Skin of body (tissue), 1 donor: ENCODE measurements at regions not wholly inside any gene's neighbourhood (a gene's known extent, or its start where the extent isn't known, plus 50 kb on each side); places are given as distances from the start of the nearest gene placed in this dataset.

Experiments used
- DNase-seq: peaks from one replicate; lab custom pipeline; 2025; lab: John Stamatoyannopoulos, UW

GRCh38 chr3:193754719-193755118 lies 161.7 kb downstream of the OPA1 start:
- no peak for DNase-seq

GRCh38 chr3:193756536-193756935 lies 163.5 kb downstream of the OPA1 start:
- no peak for DNase-seq

GRCh38 chr3:193757457-193757856 lies 164.4 kb downstream of the OPA1 start:
- DNase-seq = peak; percentile 11

- DNase-seq = no peak
These were observed 169.0 kb downstream of the OPA1 start for GRCh38 chr3:193761969-193762368.

- DNase-seq = no peak
These were observed 169.6 kb downstream of the OPA1 start for GRCh38 chr3:193762657-193763056.

DNA sequence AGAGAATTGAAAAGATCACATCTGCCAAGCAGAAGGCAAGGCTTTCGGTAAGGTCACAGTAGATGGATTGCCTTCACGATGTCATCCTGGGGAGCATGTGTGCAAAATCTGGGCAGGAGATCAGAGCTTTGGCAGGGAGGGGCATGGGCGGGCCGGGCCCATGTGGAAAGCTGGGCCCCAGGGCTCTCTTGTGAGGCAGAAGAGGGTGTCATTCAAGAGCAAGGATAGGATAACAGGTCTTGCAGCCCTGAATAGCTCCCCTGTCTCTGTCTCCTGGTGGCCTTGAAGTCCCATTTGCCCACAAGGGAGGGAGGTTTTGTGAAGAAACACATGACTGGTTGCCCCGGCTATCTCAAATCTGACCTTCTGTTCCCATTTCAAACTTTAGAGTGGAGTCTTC lies 172.0 kb downstream of the OPA1 start:
- peak; percentile 80 for DNase-seq

GRCh38 chr3:193767353-193768069 lies 174.5 kb downstream of the OPA1 start:
- no peak for DNase-seq

GRCh38 chr3:193768070-193768394 lies 175.0 kb downstream of the OPA1 start:
- peak; percentile 11 for DNase-seq

DNA sequence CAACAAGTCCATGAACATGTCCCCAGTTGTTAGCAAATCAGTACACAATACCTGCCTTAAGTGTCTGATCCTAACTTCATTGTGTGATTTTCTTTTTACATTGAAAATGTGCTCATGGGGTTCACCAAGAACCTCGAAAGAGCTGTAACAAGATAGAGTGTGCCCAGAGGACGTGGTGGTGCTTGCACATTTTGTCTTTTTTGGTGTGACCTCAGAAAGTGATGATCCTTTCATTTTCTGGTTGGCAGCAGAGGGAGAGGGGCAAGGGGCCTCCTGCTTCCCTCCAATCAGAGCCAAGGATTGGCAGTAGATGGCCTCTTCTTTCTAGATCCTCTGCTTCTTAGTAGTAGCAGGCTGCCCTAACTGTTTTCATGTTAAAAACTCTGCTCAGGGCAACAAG lies 176.4 kb downstream of the OPA1 start:
- DNase-seq = no peak

DNA sequence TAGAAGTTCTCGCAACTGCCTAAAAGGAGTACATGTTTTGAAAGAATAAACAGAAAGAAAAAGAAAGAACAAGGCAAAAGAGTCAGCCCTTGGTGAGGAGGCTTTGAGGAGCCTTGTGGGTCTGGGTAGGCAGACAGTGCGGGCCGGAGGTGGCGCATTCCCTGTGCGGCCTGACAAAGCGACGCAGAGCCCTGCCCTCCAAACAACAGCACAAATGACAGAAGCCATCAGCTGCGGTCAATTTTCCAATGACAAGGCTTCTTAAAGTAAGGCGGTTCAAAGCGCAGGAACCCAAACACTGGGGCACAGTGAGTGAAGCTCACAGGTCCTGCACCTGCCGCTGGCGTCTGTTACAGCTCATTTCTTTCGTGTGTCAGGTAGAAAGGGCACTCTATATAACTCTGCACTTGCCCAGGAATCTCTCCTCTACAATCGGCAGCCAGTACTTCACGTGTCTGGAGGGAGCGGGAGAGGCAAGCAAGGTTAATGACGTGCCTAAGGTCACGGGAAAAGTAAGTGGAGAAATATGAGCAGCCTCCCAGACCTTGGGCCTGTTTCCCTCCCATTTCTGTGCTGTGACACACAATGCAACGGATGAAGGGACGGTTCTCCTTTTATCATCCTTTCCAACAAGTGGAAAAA lies 178.1 kb downstream of the OPA1 start:
- DNase-seq = no peak

DNA sequence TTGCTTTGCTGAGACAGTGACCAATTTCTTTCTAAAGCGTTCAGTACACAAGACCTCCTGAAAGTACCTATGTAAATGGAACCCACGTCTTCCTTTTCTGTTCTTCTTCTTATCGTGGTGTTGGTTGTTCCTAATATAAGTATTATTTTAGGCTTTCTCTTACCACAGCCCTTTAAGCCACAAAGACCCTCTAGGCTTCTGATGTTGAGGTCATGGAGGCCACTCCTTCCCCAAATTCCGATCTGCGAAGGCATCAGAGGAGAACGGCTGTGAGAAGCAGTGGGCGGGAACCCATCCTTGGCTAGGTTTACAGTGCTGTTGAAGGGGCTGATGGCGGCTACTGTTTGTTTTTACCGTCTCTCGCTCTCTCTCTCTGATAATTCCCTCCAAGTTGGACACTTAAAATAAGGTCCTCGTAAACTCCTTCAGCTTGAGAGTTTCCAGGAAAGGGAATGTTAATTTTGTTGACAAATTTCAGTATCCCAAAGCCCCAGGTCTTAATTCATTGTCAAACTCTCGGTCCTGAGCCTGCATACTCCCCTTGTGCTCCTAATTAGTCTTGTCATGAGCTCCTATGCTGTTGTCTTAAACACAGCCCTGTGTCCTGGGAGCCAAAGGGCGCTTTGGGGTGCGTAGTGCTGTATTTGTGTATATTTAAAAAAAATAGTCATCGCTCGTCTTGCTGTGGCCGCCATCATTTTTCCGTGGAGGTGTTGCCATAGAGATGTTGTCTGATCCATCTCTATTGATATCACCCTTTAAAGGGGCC lies 178.8 kb downstream of the OPA1 start:
- no peak for DNase-seq

DNA sequence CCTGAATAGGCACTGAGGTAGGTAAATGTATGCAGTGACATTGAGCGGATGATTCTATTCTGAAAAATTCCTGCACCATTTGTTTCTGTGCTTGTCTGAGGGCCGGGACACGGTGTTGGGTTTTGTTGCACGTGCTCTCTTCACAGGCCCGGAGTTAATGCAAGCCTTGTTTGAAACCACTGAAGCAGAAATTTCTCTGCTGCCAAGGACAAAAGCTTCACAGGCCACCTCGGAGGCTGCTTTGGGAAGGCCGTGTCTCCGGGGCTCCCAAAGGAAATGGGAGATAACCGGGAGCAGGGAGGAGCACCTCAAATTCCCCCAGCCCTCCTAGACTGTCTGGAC lies 179.4 kb downstream of the OPA1 start:
- DNase-seq = no peak

DNA sequence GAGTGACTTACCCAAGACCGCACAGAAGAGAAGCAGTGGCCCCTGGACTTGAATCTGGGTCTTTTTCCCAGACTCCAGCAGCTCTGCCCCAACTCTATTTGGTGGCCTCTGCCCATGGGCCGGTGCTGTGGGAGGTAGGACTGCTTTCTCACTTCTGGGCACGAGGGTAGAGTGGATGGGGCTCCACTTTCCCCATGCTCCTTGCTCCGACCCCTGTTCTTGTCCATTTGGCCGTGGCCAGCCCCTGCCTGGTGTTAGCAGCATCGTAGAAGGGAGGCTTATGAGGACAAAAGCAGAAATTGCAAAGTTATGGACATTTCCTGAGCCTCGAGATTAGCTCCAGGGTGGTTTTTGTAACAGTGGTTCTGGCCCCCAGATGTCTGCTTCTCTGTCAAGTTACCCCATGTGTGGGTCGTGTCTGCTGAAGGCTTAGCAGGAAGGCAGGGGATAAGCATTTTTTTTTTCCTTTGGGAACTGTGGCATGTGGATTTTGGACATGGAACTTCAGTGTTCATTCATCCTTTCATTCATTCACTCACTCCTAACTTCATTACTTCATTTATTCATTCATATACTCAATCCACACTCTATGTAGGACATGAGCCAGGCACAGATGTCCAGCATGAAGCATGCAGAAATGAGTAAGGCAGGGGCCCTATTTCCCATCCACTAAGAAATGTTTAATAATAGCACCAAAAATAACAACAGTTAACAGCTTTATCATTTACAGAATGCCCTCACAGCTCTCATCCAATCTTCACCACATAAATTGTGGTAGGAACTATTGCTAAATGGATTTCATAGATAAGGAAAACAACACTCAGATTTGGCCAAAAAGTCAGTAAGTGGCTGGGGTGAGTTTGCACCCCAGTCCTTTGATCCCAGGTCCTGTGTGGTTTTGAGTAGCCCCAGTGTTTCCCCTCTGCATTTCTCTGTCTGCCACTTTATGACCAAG lies 180.5 kb downstream of the OPA1 start:
- DNase-seq = peak; percentile 31

DNA sequence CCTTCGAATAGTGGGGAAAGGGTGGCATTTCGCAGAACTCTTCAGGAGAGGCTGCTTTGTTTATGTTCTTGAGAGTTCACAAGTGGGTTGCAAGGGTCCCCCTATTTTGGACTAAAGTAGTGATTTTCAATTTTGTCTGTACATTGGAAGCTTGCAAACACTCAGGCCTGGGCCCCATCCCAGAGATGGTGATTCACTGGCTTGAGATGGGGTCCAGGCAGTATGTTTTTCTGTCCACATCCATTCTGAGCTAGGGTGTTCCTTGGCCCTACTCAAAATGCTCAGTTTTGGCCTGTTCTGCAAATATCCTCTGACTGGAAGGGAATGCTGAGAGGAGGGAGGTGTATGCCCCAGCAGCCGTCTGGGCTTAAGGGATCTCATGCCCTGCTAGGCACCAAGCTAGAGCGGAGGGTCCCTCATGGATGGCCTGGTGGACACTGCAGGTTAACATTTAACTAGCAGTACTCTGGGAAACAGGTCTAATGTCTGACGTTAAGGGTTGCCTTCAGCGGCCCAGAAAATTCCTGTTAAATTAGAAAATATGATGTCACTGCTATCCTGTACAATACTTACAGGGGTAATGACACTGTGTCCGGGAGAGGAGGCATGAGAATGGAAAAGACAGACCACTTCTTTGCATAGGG lies 181.4 kb downstream of the OPA1 start:
- no peak for DNase-seq

- DNase-seq = no peak
These were observed 181.9 kb downstream of the OPA1 start for GRCh38 chr3:193774916-193775285.

GRCh38 chr3:193775421-193776077 lies 182.5 kb downstream of the OPA1 start:
- no peak for DNase-seq

DNA sequence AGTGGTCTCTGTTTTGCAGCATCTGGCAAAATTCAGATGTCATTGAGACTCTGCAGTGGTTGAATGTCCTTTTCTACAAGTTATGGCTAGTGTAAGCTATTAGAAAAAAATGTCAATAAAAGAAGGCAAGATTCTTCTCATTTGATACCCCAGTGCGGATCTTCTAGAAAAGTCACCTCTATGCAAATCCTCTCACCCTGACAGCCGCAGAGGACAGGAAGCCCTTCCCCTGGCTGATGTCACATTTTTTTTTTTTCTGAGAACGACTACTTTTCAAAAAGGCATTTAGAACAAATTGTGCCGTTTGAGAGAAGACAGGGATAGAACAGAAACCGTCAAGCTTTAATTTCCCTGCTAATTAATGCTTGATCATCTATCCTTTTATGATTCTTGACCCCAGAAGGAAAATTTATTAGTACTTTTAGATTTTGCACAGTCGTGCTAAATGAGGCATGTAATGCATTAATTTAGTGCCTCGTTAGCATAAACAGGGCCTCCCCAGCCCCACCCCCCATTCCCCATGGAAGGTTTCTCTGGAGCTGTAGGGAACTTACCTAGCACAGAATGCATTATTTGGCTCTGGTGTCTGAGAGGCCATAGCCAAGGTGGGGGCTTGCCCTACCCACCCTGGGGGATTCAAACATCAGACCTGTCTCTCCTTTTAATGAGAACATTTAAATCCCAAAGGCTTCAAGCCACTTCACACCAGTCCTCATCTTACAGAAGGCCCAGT lies 183.8 kb downstream of the OPA1 start:
- no peak for DNase-seq

- DNase-seq = no peak
These were observed 184.5 kb downstream of the OPA1 start for GRCh38 chr3:193777524-193777923.

- no peak for DNase-seq
These were observed 185.7 kb downstream of the OPA1 start for GRCh38 chr3:193778676-193779075.

DNA sequence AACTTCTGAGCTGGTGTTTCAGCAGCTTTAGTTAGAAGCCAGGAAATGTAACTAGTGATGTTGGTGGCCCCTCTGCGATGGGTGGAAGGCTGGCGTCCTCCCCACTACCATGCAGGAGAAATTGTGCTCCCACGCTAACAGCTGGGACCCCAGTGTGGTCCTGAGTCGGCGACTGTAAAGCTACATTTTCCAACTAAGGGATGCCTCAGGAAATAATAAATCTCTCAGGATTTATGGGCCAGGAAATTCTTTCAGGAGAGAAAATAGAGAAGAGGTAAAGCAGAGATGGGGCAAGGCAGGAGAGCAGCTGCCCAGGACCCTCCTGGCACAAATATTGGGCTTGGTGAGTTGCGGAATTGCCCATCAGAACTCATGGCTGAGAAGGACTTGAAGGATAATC lies 186.9 kb downstream of the OPA1 start:
- DNase-seq = no peak
